Skin epidermis (tissue), 12 donors: ENCODE measurements at regions not wholly inside any gene's neighbourhood (a gene's known extent, or its start where the extent isn't known, plus 50 kb on each side); places are given as distances from the start of the nearest gene placed in this dataset.
"Not testable (repeated sequence)": the region's sequence is repeated elsewhere in the genome, so short reads cannot be mapped to it uniquely, and the experiment has no call there.

Experiments used
- H3K27ac ChIP-seq, 21 experiments: fragments of 200-600 bp; sonication (generic) in 11 of 21; one replicate each; pipeline ENCODE4 v1.5.0; 2020; ENCODE audit warnings: mild to moderate bottlenecking in 3 of 21, inconsistent platforms in 2 of 21, moderate library complexity in 2 of 21
- H3K4me3 ChIP-seq, 7 experiments: fragments of 200-600 bp; sonication (generic) in 2 of 7; one replicate each; pipeline ENCODE4 v1.5.0; 2020; ENCODE audit warnings: inconsistent platforms in 2 of 7, mild to moderate bottlenecking in 2 of 7, moderate library complexity in 1 of 7

DNA sequence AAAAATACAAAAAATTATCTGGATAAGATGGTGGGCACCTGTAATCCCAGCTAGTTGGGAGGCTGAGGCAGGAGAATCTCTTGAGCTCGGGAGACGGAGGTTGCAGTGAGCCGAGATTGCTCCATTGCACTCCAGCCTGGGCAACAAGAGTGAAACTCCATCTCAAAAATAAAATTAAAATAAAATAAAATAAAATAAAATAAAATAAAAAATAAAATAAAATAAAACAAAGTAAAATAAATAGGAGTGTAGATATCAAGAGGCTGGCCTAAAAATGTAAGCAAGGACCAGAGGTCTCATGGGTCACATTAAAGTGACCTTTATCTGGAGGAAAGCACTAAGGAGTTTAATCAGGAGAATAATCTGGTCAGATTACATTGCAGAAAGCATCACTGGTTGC lies 293.8 kb downstream of the MIAT start:
- not testable (repeated sequence) for H3K4me3 ChIP-seq, H3K27ac ChIP-seq

DNA sequence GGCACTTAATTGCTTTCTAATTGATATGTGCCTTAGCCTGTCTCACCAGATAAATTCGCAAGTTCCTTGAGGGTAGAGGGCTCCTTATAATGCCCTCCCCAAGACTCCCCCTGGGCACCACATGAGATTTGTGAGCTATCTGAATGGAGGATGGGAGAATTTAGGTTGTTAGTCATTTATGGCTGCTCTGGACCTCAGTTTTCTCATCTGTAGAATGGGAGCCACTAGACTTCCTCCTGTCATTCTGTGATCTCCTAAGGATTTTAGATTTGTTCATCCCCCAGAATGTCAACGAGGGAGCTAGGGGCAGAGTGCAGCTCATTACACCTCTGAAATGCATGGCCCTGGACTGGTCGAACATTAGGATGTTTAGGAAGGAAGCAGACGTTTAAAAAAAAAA lies 294.6 kb downstream of the MIAT start:
- H3K27ac ChIP-seq: no peak overlapping the region
- no peak overlapping the region for H3K4me3 ChIP-seq

DNA sequence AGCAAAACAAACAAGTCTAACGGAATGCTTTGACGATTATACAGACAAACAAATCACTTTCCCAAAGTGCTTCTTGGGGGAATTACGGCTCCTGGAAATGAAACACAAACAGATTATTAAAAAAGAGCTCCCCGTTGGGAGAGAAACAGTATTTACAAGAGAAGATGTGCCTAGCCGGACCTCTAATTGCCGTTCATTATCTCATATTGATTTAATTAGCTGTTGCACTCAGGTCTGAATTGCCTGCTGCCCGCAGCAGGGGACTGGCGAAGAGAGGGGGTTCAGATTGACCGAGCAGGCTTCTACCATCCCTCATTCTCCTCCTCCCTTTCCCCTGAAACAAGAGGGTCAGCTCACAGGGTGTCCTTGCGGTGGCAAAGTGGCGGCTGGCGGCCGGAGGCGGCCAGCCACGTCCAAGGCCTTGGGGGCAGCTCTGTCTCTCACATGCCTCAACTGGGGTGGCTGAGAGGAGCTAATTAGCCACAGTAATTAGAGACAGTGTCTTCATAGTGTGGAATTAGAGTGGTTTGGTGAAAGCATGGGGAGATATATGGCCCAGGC lies 295.1 kb downstream of the MIAT start:
- no peak overlapping the region for H3K4me3 ChIP-seq
- no peak overlapping the region for H3K27ac ChIP-seq

DNA sequence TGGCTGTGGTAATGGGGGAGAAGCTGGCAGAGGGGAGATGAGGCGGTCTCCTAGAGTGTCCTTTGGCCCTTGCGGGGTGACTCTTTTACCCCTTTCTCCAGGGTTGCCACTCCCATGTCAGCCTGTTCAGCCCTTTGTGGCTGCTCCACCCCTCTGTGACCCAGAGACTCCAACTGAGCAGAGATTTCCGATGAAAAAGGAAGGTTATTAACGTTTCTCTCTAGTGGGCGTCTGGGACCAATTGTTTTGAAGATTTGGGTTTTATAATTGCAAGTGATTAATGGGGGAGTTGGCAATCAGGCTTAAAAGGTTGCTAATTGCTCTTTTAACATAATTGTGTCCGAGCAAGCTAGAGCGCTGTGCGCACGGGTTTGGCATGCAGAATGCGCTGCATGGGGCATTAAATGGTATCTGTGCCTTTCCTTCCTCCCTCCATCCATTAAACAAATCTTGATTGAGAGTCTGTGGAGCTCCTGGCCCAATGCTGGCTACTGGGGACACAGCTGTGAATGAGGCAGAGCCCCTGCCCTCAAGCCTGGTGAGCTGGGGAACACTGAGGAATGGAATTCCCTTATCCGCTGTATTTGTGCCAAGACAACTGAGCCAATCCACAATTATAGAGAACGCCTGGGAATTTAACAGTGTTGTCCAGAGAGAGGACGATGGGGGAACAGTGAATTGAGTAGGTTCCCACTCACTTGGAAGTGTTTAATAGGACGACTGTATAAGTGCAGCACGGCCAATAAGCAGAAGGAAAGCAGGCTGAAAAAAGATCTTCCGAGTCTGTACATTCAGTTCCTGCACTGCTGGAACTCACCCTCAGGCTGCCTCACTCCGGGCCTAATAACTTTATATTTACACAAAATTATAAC lies 295.9 kb downstream of the MIAT start:
- no peak overlapping the region for H3K27ac ChIP-seq
- H3K4me3 ChIP-seq: no peak overlapping the region

DNA sequence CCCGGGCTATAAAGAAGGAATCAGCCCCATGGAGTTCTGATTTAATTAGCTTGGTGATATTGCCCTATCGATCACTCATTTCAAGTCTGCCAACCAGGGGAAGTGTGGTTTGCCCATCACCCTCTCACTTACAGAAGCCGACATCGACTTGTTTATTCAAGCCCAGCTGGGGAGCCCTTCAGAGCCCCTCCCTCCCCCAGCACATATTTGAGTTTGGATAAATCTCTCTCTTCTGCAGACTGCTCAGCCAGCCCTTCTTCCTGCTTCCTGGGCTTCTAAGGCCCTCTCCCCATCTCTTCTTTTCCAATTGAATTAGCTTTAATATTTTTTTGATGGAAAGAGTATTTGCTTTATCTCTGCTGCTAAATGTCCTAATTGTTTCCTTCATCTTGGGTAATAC lies 299.0 kb downstream of the MIAT start:
- Histone ChIP-seq H3K4me3 (no peak overlapping the region), H3K27ac (no peak overlapping the region)

DNA sequence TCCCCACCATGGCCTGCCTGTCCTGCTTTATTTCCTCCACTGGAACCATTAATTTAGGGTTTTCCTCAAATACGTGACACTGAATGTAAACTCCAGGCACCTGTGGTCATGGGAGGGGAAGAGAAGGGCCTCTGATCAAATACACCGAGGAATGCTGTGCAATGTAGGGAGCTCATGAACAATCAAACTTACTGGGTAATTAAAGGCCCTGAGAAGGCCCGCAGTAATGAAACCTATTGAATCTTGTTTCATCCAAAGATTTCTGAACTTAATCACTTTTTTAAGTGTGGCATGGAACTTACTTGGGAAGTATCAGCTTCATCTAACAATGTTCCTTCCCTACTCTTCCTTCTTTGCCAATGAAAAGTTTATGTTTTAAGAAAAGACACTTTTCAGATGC lies 299.8 kb downstream of the MIAT start:
- Histone ChIP-seq H3K4me3 (no peak overlapping the region), H3K27ac (no peak overlapping the region)

DNA sequence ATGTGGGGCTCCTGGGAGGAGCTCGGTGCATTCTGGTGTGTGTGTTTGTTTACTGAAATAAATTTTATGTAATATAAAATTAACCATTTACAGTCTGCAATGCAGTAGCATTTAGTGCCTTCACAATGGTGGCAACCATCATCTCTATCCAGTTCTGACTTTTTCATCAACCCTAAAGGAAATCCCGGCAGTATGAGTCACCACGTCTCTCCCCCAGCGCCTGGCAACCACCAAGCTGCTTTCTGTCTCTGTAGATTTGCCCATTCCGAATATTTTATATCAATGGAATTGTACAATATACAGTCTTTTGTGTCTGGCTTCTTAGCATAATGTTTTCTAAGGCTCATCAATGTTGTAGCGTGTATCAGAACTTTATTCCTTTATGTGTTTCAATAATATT lies 300.5 kb downstream of the MIAT start:
- Histone ChIP-seq H3K27ac (no peak overlapping the region), H3K4me3 (no peak overlapping the region)

DNA sequence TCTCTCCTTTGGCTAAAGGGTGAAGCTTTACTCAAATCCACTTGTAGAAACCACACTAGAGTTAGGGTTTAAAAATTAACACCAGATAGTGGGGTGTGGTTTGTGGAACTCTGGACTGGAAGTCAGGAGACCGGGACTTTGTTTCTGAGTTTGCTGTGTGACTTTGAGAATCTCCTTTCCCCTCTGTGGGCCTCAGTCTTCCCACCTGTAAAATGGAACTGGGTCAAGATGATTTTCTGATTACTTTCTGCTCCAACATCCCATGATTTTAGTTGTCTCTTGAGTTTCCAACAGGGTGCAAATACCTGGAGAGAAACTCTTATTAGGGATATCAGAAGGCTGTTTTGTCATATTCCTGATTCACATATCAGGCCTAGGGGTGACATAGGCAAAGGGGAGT lies 301.0 kb downstream of the MIAT start:
- H3K27ac ChIP-seq: no peak overlapping the region

DNA sequence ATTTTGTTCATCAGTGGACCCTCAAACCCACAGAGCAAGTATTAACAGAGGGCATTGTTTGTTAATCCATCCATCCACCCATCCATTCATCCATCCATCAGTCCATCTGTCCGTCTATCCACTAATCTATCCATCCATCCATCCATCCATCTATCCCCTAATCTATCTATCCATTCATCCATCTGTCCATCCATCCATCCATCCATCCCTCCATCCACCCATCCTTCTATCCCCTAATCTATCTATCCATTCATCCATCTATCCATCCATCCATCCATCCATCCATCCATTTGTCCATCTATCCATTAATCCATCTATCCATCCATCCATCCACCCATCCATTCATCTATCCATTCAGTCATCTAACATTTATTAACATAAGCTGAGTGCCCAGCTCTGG lies 307.3 kb downstream of the MIAT start:
- Histone ChIP-seq H3K27ac (no peak overlapping the region), H3K4me3 (no peak overlapping the region)

More for the DNA sequence above, 301.0 kb downstream of the MIAT start:
- no peak overlapping the region for H3K4me3 ChIP-seq

DNA sequence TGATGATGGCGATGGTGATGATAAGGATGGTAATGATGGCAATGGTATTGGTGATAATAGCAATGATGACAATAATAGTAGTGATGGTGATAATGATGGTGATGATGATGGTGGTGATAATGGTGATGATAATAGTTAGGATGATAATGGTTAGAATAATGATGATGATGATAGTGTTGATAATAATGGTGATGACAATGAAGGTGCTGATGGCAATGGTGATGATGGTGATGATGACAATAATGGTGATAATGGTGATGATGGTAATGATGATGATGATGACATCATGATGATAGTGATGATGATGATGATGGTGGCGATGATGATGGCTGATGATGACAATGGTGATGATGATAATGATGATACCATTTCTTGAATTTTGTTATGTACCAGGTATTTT lies 309.9 kb downstream of the MIAT start:
- H3K4me3 ChIP-seq: no peak overlapping the region
- H3K27ac ChIP-seq: no peak overlapping the region

DNA sequence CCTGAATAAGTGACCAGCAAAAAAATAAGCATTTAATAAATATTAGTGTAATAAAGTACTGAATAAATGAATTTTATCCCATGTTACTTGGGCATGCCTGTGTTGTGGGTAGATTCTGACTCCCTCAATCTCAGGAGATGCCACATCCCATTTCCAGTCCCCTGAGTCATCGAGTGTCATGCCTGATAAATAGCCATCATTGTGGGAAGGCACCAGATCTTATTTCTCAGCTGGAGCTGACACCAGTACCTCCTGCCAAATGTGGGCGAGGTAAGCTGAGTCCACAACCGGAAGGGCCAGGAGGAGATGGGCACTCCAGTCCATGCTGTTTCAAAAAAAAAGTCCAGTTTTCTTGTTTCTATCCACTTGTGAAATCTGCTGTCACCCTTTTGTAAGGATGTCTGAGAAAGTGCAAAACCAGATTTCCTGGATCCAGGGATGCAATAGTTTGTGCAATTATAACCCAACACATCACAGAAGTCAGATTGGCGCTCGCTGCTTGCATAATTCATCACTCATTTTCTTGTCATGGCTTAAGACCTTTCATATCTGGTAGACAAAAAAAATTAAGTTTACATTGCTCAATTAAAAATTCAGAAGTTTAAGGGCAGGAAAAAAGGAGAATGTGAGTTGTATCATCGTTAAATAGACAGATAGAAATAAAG lies 311.6 kb downstream of the MIAT start:
- H3K27ac ChIP-seq: no peak overlapping the region

DNA sequence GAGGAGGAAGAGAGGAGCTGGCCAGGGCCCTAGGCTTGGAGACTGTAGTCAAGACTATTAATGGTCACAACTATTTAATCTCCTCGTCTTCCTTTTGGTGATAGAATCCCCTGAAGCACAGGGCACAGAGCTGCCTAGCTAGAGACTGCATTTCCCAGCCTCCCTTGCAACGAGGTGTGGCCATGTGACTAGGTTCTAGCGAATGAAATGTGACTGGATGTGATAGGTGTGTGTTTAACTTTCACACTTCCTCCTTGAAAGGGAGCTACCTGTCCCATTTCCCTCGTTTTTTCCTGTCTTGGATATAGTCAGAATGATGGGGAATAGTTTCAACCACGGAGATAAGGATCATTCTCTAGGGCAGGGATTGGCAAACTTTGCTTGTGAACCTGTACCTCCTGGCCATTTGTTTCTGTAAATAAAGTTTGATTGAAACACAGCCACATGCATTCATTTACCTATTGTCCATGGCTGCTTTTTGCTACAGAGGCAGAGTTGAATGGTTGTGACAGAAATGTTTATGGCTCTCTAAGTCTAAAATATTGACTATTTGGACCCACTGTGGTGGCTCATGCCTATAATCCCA lies 313.5 kb downstream of the MIAT start:
- Histone ChIP-seq H3K4me3 (no peak overlapping the region), H3K27ac (no peak overlapping the region)

More for the DNA sequence above, 311.6 kb downstream of the MIAT start:
- H3K4me3 ChIP-seq: no peak overlapping the region

DNA sequence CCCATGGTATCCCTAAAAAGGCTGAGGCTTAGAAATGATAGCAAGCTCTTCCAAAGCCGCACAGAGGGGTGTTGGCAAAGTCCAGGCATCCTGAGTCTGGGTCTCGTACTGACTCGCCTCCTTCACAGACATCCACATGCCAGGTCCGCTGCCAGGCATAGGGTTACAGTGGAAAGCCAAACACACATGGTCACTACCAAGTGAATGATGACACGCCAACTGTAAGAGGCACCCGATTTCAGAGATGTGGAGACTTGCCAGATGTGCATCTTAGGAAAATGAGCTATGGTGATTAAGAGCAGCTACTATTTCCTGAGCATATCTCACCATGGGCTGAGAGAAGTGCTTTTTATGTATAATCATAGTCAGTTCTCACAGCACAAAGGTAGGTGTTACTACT lies 314.9 kb downstream of the MIAT start:
- Histone ChIP-seq H3K4me3 (no peak overlapping the region), H3K27ac (no peak overlapping the region)

DNA sequence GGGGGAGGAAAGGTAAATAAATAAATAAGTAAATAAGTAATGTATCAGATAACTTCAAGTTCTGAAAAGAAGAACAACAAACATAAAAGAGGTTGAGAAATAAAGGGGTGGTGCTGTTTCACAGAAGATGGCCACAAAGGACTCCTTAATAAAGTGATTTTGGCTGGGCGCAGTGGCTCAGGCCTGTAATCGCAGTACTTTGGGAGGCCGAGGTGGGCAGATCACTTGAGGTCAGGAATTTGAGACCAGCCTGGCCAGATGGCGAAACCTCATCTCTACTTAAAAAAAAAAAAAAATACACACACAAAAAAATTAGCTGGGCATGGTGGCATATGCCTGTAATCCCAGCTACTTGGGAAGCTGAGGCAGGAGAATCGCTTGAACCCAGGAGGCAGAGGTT lies 315.5 kb downstream of the MIAT start:
- H3K27ac ChIP-seq: not testable (repeated sequence)

DNA sequence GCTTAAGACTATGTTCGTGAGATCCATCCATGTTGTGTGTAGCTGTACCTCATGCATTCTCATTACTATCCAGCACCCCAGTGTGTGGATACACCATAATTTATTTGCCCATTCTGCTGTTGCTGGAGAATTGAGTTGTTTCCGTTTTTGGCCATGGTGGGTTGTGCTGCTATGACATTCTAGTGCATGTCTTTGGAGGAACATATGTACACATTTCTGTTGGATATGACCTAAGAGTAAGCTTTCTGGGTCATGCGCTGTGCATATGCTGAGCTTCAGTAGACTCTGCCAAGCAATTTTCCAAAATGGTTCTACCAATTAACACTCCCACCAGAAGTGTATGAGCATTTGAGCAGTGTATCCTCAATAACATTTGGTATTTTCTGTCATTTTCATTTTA lies 316.6 kb downstream of the MIAT start:
- no peak overlapping the region for H3K27ac ChIP-seq
- no peak overlapping the region for H3K4me3 ChIP-seq

More for the DNA sequence above, 315.5 kb downstream of the MIAT start:
- H3K4me3 ChIP-seq: not testable (repeated sequence)

DNA sequence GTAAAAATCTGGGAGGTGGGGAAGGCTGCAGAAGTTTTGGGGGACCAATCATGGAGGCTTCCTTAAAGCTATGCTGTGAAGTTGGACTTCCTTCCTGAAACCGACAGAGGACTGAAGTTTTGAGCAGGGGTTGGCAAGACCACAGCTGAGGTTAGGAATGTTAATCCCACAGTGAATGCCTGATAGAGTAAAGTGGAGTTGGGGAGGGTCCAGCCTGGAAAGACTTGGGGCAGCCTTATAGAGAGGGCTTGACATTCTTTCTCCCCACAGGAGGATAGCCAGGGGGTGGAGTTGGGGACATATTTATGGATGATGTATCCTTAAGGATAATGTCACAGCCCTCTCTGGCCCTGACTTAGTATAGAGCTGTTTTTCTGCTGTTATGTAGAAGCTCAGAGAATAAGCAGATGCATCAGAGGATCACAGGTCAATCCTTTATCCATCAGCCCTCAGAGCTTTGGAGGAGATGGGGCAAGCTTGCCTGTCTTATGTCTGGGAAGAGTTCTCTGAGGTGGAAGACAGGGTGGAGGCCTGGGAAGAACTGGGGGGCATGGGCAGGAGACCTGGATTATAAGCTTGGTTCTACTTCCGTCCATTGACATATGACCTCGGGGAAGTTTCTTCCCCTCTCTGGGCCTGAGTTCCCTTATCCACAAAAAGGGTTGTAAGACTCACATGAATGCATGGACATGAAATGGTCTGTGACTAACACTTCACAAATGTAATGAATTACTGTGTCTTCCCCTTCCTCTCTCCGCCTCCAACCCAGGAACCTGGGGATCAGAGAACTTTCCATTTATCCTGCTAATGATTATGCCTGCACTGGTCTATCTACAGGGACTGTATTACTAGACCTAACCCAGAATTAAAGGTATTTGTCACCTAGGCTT lies 317.8 kb downstream of the MIAT start:
- Histone ChIP-seq H3K27ac (no peak overlapping the region), H3K4me3 (no peak overlapping the region)

DNA sequence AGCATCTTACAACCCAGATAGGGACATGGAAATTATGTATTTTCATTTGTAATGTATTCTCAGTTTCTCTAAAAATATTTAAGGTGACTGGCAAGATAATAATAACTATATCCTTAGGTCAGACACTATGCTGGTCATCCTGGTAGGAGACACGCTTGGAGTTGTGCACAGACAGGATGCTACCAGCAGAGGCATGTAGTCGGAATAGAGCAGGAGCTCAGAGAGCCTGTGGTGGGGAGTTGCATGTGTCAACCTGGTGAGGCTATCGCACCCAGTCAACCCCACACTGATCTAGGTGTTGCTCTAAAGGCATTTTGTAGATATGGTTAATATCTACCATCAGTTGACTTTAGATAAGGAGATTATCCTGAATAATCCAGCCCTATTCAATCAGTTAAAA lies 318.5 kb downstream of the MIAT start:
- Histone ChIP-seq H3K4me3 (no peak overlapping the region), H3K27ac (no peak overlapping the region)

DNA sequence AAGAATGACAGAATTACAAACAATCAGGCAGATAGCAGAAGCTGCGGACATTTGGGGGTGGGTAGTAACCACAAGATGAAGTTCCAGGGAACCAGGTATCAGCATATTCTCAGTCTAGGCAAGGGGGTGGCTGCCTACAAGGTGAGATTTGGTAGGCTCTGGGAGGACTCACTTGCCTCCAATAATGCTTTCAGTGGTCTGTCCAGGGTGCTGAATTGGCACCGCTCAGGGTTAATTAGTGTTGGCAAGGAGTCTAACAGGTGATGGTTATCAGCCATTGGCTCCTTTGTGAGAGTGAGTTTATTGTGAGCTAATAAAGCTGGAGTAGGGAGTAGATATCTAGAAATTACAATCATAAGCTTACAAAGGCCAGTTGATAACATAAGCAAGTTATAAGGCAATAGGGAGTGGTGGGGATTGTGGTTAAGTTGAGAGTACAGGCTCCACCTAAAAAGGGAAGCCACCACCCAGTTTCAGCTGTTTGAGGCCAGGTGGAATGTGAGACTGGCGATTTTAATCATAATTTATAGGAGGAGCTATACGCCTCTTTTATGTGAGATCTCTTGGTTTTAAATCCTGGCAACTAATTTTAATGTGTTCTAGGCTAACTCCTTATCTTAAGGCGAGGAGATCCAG lies 320.5 kb downstream of the MIAT start:
- Histone ChIP-seq H3K27ac (no peak overlapping the region), H3K4me3 (no peak overlapping the region)

DNA sequence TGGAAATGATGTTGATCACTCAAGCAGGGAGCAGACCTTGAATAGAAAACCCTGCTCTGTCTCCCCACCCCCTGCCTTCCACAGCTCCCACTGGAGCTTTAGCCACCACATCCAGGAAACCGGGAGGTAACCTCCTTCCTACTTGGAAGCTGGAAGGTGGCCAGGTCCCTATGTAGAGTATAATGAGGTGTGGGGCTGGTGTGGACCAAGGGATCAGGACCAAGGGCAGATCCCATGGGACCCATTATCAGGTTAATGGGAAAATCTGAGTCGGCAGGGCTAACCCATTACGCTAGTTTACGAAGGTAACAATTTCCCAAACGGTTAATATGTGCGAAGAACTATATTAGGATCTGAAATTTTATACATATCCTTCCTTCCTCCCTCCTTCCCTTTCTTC lies 321.9 kb downstream of the MIAT start:
- no peak overlapping the region for H3K27ac ChIP-seq

More for the DNA sequence above, 321.9 kb downstream of the MIAT start:
- H3K4me3 ChIP-seq: no peak overlapping the region
